Caco-2 (cell line): ENCODE measurements at regions not wholly inside any gene's neighbourhood (a gene's known extent, or its start where the extent isn't known, plus 50 kb on each side); places are given as distances from the start of the nearest gene placed in this dataset.

Experiments
- BruUV-seq: library from RNA; stranded (reverse); fragments of 400-500 nt; replicated peaks from 2 replicates; lab custom pipeline; 2021; lab: Mats Ljungman, UMichigan
- CTCF ChIA-PET: fragments of 300-600 bp; sonication (Branson Sonifier 250); formaldehyde crosslinking; loops from one replicate; lab custom pipeline; 2022; ENCODE audit warnings: antibody characterized with exemption; lab: Charles Lee
- POLR2A ChIA-PET: fragments of 300-600 bp; sonication (Branson Sonifier 250); formaldehyde crosslinking; loops from one replicate; lab custom pipeline; 2022; ENCODE audit warnings: antibody characterized with exemption; lab: Charles Lee
- DNase-seq, 2 experiments: peaks; one replicate each; pipeline versions ENCODE4 v3.0.0 to v3.0.0-alpha.2; 2020 to 2022
- H3K27me3 ChIP-seq: replicated peaks from 2 replicates; pipeline ENCODE4 v1.6.0; 2011; ENCODE audit warnings: low read length; ENCODE audit not compliant: control insufficient read depth, insufficient read depth
- H3K36me3 ChIP-seq: 2 replicates; pipeline ENCODE4 v1.5.1; 2011; ENCODE audit warnings: low read length; ENCODE audit not compliant: control insufficient read depth, insufficient read depth
- H3K4me1 ChIP-seq: fragments of 250-450 bp; sonication (Bioruptor Pico); 2 replicates; pipeline ENCODE4 v1.5.1; 2020; ENCODE audit warnings: mild to moderate bottlenecking
- H3K4me3 ChIP-seq: 2 replicates; pipeline ENCODE4 v1.5.1; 2011; ENCODE audit warnings: low read depth, mild to moderate bottlenecking, control low read depth, low read length
- H3K9me3 ChIP-seq: fragments of 250-450 bp; sonication (Bioruptor Pico); 2 replicates; pipeline ENCODE4 v1.5.1; 2020; ENCODE audit warnings: mild to moderate bottlenecking, moderate library complexity
- H3K27ac Mint-ChIP-seq: one replicate; pipeline ENCODE4 v1.8.0; 2022; ENCODE audit warnings: mixed read lengths; ENCODE audit not compliant: unreplicated experiment
- H3K27me3 Mint-ChIP-seq: one replicate; pipeline ENCODE4 v1.8.0; 2022; ENCODE audit warnings: mixed read lengths; ENCODE audit not compliant: insufficient read depth, unreplicated experiment
- H3K36me3 Mint-ChIP-seq: one replicate; pipeline ENCODE4 v1.8.0; 2022; ENCODE audit warnings: mild to moderate bottlenecking, mixed read lengths; ENCODE audit not compliant: insufficient read depth, unreplicated experiment
- H3K4me1 Mint-ChIP-seq: one replicate; pipeline ENCODE4 v1.8.0; 2022; ENCODE audit warnings: low read depth, mixed read lengths; ENCODE audit not compliant: unreplicated experiment
- H3K4me3 Mint-ChIP-seq: one replicate; pipeline ENCODE4 v1.8.0; 2022; ENCODE audit warnings: mild to moderate bottlenecking, moderate library complexity, mixed read lengths; ENCODE audit not compliant: unreplicated experiment
- H3K9me3 Mint-ChIP-seq: one replicate; pipeline ENCODE4 v1.8.0; 2022; ENCODE audit warnings: mixed read lengths; ENCODE audit not compliant: unreplicated experiment
- CTCF ChIP-seq, 2 experiments: fragments of 200-600 bp in 1 of 2; IDR thresholded peaks; 1 replicate in 1 of 2; 2 replicates in 1 of 2; pipeline versions ENCODE4 v1.5.1 to v1.8.0; 2011 to 2022; ENCODE audit warnings: antibody characterized with exemption in 1 of 2, control low read depth in 1 of 2, inconsistent platforms in 1 of 2, low read depth in 1 of 2, low read length in 1 of 2, mild to moderate bottlenecking in 1 of 2, moderate library complexity in 1 of 2; ENCODE audit not compliant: insufficient read depth in 1 of 2, severe bottlenecking in 1 of 2, unreplicated experiment in 1 of 2
- intact Hi-C: fragments of 100-400 bp; cut with micrococcal nuclease; formaldehyde crosslinking; loops from one replicate; pipeline ENCODE4 v1.10.0; 2022; ENCODE audit not compliant: unreplicated experiment

- no peaks in the 10 kb centered on the region for H3K4me1 Mint-ChIP-seq
- peaks cover 4% of the 10 kb centered on the region for H3K27me3 Mint-ChIP-seq
- H3K4me3 ChIP-seq: no peak overlapping the region
- BruUV-seq: no TSS peak
- H3K4me1 ChIP-seq: no peaks in the 10 kb centered on the region
- no peak for TF ChIP-seq CTCF (IDR thresholded peaks at IDR 0.05; ENCODE audit: insufficient read depth in 1 of 2, low read depth in 1 of 2, low read length in 1 of 2, severe bottlenecking in 1 of 2, unreplicated experiment in 1 of 2)
- H3K9me3 Mint-ChIP-seq: peaks cover 42% of the 10 kb centered on the region
- no peaks in the 10 kb centered on the region for H3K27me3 ChIP-seq
- no peak overlapping the region for H3K27ac Mint-ChIP-seq
- CTCF ChIA-PET: interaction anchor here (1.1 kb wide), 1 partner anchor 10 kb away, joined by 5 read pairs; no protein-coding TSS in a partner anchor
- intact Hi-C loops: no loop called here
- DNase-seq: no peak
- no peak overlapping the region for H3K4me3 Mint-ChIP-seq
- peaks cover 7% of the 10 kb centered on the region; the same call in 1 of the 2 replicates for H3K9me3 ChIP-seq
- no peaks in the 10 kb centered on the region for H3K36me3 Mint-ChIP-seq
- POLR2A ChIA-PET: interaction anchor here (0.7 kb wide), 1 partner anchor 252 kb away, joined by 6 read pairs; no protein-coding TSS in a partner anchor
- H3K36me3 ChIP-seq: no peaks in the 10 kb centered on the region
Measured at GRCh38 chr17:31649302-31649701, 209.7 kb downstream of the COPRS start.

GRCh38 chr17:31647661-31648060 is 211.4 kb downstream of the COPRS start:
- no peak overlapping the region for H3K4me3 Mint-ChIP-seq
- Histone ChIP-seq H3K36me3 (no peaks in the 10 kb centered on the region), H3K27me3 (no peaks in the 10 kb centered on the region), H3K9me3 (peaks cover 17% of the 10 kb centered on the region), H3K4me3 (no peak overlapping the region), H3K4me1 (no peaks in the 10 kb centered on the region)
- ChIA-PET POLR2A (no interaction called here), CTCF (no interaction called here)
- no peak for DNase-seq
- no peaks in the 10 kb centered on the region for H3K36me3 Mint-ChIP-seq
- H3K27me3 Mint-ChIP-seq: peaks cover 4% of the 10 kb centered on the region
- intact Hi-C loops: no loop called here
- no TSS peak for BruUV-seq
- no peaks in the 10 kb centered on the region for H3K4me1 Mint-ChIP-seq
- no peak for TF ChIP-seq CTCF (IDR thresholded peaks at IDR 0.05; ENCODE audit: insufficient read depth in 1 of 2, low read depth in 1 of 2, low read length in 1 of 2, severe bottlenecking in 1 of 2, unreplicated experiment in 1 of 2)
- H3K9me3 Mint-ChIP-seq: peaks cover 55% of the 10 kb centered on the region
- no peak overlapping the region for H3K27ac Mint-ChIP-seq

GRCh38 chr17:31646642-31647041 is 212.4 kb downstream of the COPRS start:
- H3K4me3 ChIP-seq: no peak overlapping the region
- H3K4me1 ChIP-seq: no peaks in the 10 kb centered on the region
- Mint-ChIP-seq H3K4me1 (no peaks in the 10 kb centered on the region), H3K9me3 (peaks cover 56% of the 10 kb centered on the region), H3K36me3 (no peaks in the 10 kb centered on the region), H3K27ac (no peak overlapping the region), H3K4me3 (no peak overlapping the region), H3K27me3 (peaks cover under 1% of the 10 kb centered on the region)
- intact Hi-C loops: no loop called here
- TF ChIP-seq CTCF (IDR thresholded peaks at IDR 0.05; ENCODE audit: insufficient read depth in 1 of 2, low read depth in 1 of 2, low read length in 1 of 2, severe bottlenecking in 1 of 2, unreplicated experiment in 1 of 2): no peak
- DNase-seq: no peak
- CTCF ChIA-PET: no interaction called here
- H3K9me3 ChIP-seq: peaks cover 17% of the 10 kb centered on the region
- BruUV-seq: no TSS peak
- H3K36me3 ChIP-seq: no peaks in the 10 kb centered on the region
- H3K27me3 ChIP-seq: no peaks in the 10 kb centered on the region
- POLR2A ChIA-PET: no interaction called here
